Loucy (cell line): ENCODE measurements at regions not wholly inside any gene's neighbourhood (a gene's known extent, or its start where the extent isn't known, plus 50 kb on each side); places are given as distances from the start of the nearest gene placed in this dataset.

Experiments
- H2AFZ ChIP-seq: fragments of 200-600 bp; sonication (generic); 2 replicates; pipeline ENCODE4 v1.6.0; 2016; ENCODE audit warnings: antibody characterized with exemption, mild to moderate bottlenecking, low read length, moderate library complexity
- H3F3A ChIP-seq: fragments of 200-600 bp; 2 replicates; pipeline ENCODE4 v1.6.0; 2016; ENCODE audit warnings: antibody characterized with exemption, low read depth, mild to moderate bottlenecking
- H3K27me3 ChIP-seq: fragments of 200-600 bp; sonication (generic); 2 replicates; pipeline ENCODE4 v1.6.1; 2014; ENCODE audit warnings: low read length, mild to moderate bottlenecking; ENCODE audit not compliant: insufficient read depth, poor library complexity, severe bottlenecking
- H3K36me3 ChIP-seq: fragments of 200-600 bp; sonication (generic); 2 replicates; pipeline ENCODE4 v1.6.1; 2016; ENCODE audit warnings: low read length; ENCODE audit not compliant: insufficient read depth
- H3K4me1 ChIP-seq: fragments of 200-600 bp; sonication (generic); 2 replicates; pipeline ENCODE4 v1.5.1; 2014; ENCODE audit warnings: low read length, mild to moderate bottlenecking; ENCODE audit not compliant: insufficient read depth, poor library complexity, severe bottlenecking
- H3K4me2 ChIP-seq: fragments of 200-600 bp; sonication (generic); 2 replicates; pipeline ENCODE4 v1.6.0; 2014; ENCODE audit warnings: antibody characterized with exemption, low read length, low read depth, mild to moderate bottlenecking; ENCODE audit not compliant: poor library complexity, severe bottlenecking
- H3K4me3 ChIP-seq: fragments of 200-600 bp; sonication (generic); 2 replicates; pipeline ENCODE4 v1.5.1; 2014; ENCODE audit warnings: low read length, mild to moderate bottlenecking, mixed read lengths; ENCODE audit not compliant: poor library complexity, severe bottlenecking
- H3K79me2 ChIP-seq: fragments of 200-600 bp; sonication (generic); 2 replicates; pipeline ENCODE4 v1.6.1; 2014; ENCODE audit warnings: low read length; ENCODE audit not compliant: insufficient read depth
- H3K9ac ChIP-seq: fragments of 200-600 bp; sonication (generic); 2 replicates; pipeline ENCODE4 v1.6.0; 2014; ENCODE audit warnings: mild to moderate bottlenecking, low read depth, low read length, moderate library complexity; ENCODE audit not compliant: poor library complexity, severe bottlenecking
- H3K9me2 ChIP-seq: fragments of 200-600 bp; sonication (generic); replicated peaks from 2 replicates; pipeline ENCODE4 v1.6.1; 2016; ENCODE audit warnings: low read depth, low read length, mixed read lengths
- H3K9me3 ChIP-seq: fragments of 200-600 bp; sonication (generic); 2 replicates; pipeline ENCODE4 v1.6.1; 2014; ENCODE audit warnings: mild to moderate bottlenecking, antibody characterized with exemption, low read length, low read depth; ENCODE audit not compliant: insufficient read depth
- H4K20me1 ChIP-seq: fragments of 200-600 bp; sonication (generic); 2 replicates; pipeline ENCODE4 v1.6.0; 2014; ENCODE audit warnings: antibody characterized with exemption, low read length, mild to moderate bottlenecking; ENCODE audit not compliant: insufficient read depth, poor library complexity, severe bottlenecking
- CTCF ChIP-seq: fragments of 200-600 bp; sonication (generic); conservative IDR thresholded peaks from 2 replicates; pipeline ENCODE4 v1.5.1; 2014; ENCODE audit warnings: mild to moderate bottlenecking, antibody characterized with exemption, low read length
- EZH2phosphoT487 ChIP-seq: fragments of 200-600 bp; IDR thresholded peaks from 2 replicates; pipeline ENCODE4 v1.6.1; 2018; ENCODE audit warnings: antibody characterized with exemption, mild to moderate bottlenecking, moderate library complexity, borderline replicate concordance

GRCh38 chr2:217120429-217120828, 260.6 kb upstream of the TNP1 start:
- no peaks in the 10 kb centered on the region for H3K4me1 ChIP-seq
- no peak overlapping the region for H3K4me2 ChIP-seq
- no peaks in the 10 kb centered on the region for H3K36me3 ChIP-seq
- TF ChIP-seq EZH2phosphoT487, result no peak
- TF ChIP-seq CTCF, result no peak
- H2AFZ ChIP-seq, result no peak overlapping the region
- H4K20me1 ChIP-seq, result no peaks in the 10 kb centered on the region
- no peaks in the 10 kb centered on the region for H3F3A ChIP-seq
- no peak overlapping the region for H3K9ac ChIP-seq
- H3K4me3 ChIP-seq, result no peak overlapping the region
- no peaks in the 10 kb centered on the region for H3K9me3 ChIP-seq
- H3K79me2 ChIP-seq, result no peaks in the 10 kb centered on the region
- no peaks in the 10 kb centered on the region for H3K27me3 ChIP-seq
- H3K9me2 ChIP-seq, result no peaks in the 10 kb centered on the region

GRCh38 chr2:217118559-217119284, 258.9 kb upstream of the TNP1 start:
- Histone ChIP-seq H3F3A (no peaks in the 10 kb centered on the region), H3K9me3 (no peaks in the 10 kb centered on the region), H4K20me1 (no peaks in the 10 kb centered on the region), H3K4me3 (no peak overlapping the region), H3K9ac (no peak overlapping the region), H3K9me2 (no peaks in the 10 kb centered on the region), H2AFZ (no peak overlapping the region), H3K4me1 (no peaks in the 10 kb centered on the region), H3K79me2 (no peaks in the 10 kb centered on the region), H3K27me3 (no peaks in the 10 kb centered on the region), H3K36me3 (no peaks in the 10 kb centered on the region), H3K4me2 (no peak overlapping the region)
- no peak for TF ChIP-seq EZH2phosphoT487
- TF ChIP-seq CTCF, result no peak

GRCh38 chr2:217117523-217117922, 257.7 kb upstream of the TNP1 start:
- Histone ChIP-seq H3K9me2 (no peaks in the 10 kb centered on the region), H3K9ac (no peak overlapping the region), H3K4me3 (no peak overlapping the region), H3K4me2 (no peak overlapping the region), H3K4me1 (no peaks in the 10 kb centered on the region), H3F3A (no peaks in the 10 kb centered on the region), H3K36me3 (no peaks in the 10 kb centered on the region), H2AFZ (no peak overlapping the region; the same call in 1 of the 2 replicates), H4K20me1 (no peaks in the 10 kb centered on the region), H3K9me3 (no peaks in the 10 kb centered on the region), H3K79me2 (no peaks in the 10 kb centered on the region), H3K27me3 (no peaks in the 10 kb centered on the region)
- no peak for TF ChIP-seq CTCF
- TF ChIP-seq EZH2phosphoT487, result no peak
